ENCODE measurements at regions not wholly inside any gene's neighbourhood (a gene's known extent, or its start where the extent isn't known, plus 50 kb on each side); places are given as distances from the start of the nearest gene placed in this dataset.

DNA sequence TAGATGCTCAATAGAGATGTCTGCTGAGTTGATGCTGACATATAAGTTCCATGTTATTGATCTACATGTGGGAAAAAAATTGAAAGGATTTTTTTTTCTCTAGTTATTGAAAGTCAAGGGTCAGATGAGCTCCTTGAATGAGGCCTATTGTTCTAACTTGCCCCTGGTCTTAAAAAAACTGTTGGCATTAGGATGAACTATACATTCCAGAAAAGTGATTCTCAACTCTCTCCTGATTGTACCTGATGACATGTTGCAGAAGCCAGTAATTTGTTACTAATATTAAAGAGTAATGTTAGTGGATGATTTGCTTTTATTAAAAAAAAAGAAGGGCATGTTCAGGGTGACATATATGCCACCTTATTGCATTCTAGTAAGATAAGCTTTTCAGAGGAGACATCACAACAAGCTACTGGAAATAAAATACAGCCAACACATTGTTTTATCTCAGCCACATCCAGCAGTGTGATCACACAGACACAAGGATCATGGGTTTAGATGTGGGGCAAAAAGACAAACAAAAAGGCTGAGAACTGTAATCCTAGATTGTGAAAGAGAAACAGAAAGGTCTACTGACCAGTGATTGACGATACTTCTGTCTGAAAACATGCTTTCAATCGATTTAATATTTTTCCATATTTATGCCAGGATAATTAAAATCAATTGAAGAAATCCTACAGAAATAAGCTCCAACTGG, 1314.1 kb upstream of the C9orf72 start:
- ChIA-PET POLR2A (no interaction called here), CTCF (no interaction called here), RAD21 (ENCODE audit: low non-redundant PET in 1 of 2, low total read pairs in 2 of 2, uncharacterized antibody in 2 of 2, unreplicated experiment in 2 of 2) (no interaction called here)
- ATAC-seq, result no peak
- H2AFZ ChIP-seq (ENCODE audit: low read depth, low read length, poor library complexity, severe bottlenecking), result no peak overlapping the region
- no peak overlapping the region for H3K4me3 ChIP-seq (replicated peaks in 1 of 2; ENCODE audit: low read depth in 1 of 2, low read length in 2 of 2)
- H3K4me2 ChIP-seq (ENCODE audit: low read length), result no peak overlapping the region
- H4K20me1 ChIP-seq (ENCODE audit: insufficient read depth), result no peaks in the 10 kb centered on the region
- H3K79me2 ChIP-seq (ENCODE audit: insufficient read depth, low read length), result no peaks in the 10 kb centered on the region
- no TSS peak for BruUV-seq (replicated peaks)
- no peaks in the 10 kb centered on the region for H3K9me3 ChIP-seq (ENCODE audit: control insufficient read depth in 1 of 2, insufficient read depth in 1 of 2, low read depth in 1 of 2, low read length in 2 of 2)
- no peak for DNase-seq (ENCODE audit: low read depth, low spot score)
- H3K9me2 ChIP-seq (ENCODE audit: insufficient read depth), result no peaks in the 10 kb centered on the region
- no peak overlapping the region for H3K27ac ChIP-seq (ENCODE audit: low read depth, low read length)
- no peaks in the 10 kb centered on the region for H3K4me1 ChIP-seq (ENCODE audit: control insufficient read depth in 1 of 2, insufficient read depth in 2 of 2, low read length in 2 of 2)
- no peaks in the 10 kb centered on the region for H3K36me3 ChIP-seq (ENCODE audit: control insufficient read depth in 1 of 2, insufficient read depth in 2 of 2, low read length in 2 of 2)
- no peaks in the 10 kb centered on the region for H3K27me3 ChIP-seq (ENCODE audit: insufficient read depth, low read length)
- TF ChIP-seq EZH2phosphoT487 (IDR thresholded peaks at IDR 0.05; ENCODE audit: borderline replicate concordance) (no peak), POLR2A (IDR thresholded peaks at IDR 0.05; ENCODE audit: borderline replicate concordance, extremely low read depth, insufficient read depth, insufficient read length) (no peak), EGR1 (IDR thresholded peaks at IDR 0.05; ENCODE audit: low read depth) (no peak), ZFX (IDR thresholded peaks at IDR 0.05) (no peak), TCF7L2 (IDR thresholded peaks at IDR 0.05; ENCODE audit: borderline replicate concordance, extremely low read depth, insufficient read depth, insufficient read length) (no peak), RAD21 (IDR thresholded peaks at IDR 0.05; ENCODE audit: low read depth) (no peak), CEBPB (IDR thresholded peaks at IDR 0.05; ENCODE audit: low read depth) (no peak), YY1 (IDR thresholded peaks at IDR 0.05; ENCODE audit: extremely low read depth, insufficient replicate concordance, low read depth, low read length) (no peak)
- TF ChIP-seq, protein P1, sequence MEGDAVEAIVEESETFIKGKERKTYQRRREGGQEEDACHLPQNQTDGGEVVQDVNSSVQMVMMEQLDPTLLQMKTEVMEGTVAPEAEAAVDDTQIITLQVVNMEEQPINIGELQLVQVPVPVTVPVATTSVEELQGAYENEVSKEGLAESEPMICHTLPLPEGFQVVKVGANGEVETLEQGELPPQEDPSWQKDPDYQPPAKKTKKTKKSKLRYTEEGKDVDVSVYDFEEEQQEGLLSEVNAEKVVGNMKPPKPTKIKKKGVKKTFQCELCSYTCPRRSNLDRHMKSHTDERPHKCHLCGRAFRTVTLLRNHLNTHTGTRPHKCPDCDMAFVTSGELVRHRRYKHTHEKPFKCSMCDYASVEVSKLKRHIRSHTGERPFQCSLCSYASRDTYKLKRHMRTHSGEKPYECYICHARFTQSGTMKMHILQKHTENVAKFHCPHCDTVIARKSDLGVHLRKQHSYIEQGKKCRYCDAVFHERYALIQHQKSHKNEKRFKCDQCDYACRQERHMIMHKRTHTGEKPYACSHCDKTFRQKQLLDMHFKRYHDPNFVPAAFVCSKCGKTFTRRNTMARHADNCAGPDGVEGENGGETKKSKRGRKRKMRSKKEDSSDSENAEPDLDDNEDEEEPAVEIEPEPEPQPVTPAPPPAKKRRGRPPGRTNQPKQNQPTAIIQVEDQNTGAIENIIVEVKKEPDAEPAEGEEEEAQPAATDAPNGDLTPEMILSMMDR (IDR thresholded peaks at IDR 0.05 in 2 of 3, conservative IDR thresholded peaks at IDR 0.05 in 1 of 3; ENCODE audit: borderline replicate concordance in 1 of 3, insufficient read depth in 1 of 3, low read depth in 2 of 3, low read length in 2 of 3), result no peak
- TF ChIP-seq, protein P2, sequence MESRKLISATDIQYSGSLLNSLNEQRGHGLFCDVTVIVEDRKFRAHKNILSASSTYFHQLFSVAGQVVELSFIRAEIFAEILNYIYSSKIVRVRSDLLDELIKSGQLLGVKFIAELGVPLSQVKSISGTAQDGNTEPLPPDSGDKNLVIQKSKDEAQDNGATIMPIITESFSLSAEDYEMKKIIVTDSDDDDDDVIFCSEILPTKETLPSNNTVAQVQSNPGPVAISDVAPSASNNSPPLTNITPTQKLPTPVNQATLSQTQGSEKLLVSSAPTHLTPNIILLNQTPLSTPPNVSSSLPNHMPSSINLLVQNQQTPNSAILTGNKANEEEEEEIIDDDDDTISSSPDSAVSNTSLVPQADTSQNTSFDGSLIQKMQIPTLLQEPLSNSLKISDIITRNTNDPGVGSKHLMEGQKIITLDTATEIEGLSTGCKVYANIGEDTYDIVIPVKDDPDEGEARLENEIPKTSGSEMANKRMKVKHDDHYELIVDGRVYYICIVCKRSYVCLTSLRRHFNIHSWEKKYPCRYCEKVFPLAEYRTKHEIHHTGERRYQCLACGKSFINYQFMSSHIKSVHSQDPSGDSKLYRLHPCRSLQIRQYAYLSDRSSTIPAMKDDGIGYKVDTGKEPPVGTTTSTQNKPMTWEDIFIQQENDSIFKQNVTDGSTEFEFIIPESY (IDR thresholded peaks at IDR 0.05; ENCODE audit: extremely low read depth, insufficient replicate concordance, low read length), result no peak
- TF ChIP-seq, protein P3, sequence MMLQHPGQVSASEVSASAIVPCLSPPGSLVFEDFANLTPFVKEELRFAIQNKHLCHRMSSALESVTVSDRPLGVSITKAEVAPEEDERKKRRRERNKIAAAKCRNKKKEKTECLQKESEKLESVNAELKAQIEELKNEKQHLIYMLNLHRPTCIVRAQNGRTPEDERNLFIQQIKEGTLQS (IDR thresholded peaks at IDR 0.05), result no peak
- TF ChIP-seq, protein P4, sequence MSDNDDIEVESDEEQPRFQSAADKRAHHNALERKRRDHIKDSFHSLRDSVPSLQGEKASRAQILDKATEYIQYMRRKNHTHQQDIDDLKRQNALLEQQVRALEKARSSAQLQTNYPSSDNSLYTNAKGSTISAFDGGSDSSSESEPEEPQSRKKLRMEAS (IDR thresholded peaks at IDR 0.05), result no peak
- no peak overlapping the region for H3K9ac ChIP-seq (ENCODE audit: low read length)
- intact Hi-C loops (cut with micrococcal nuclease), result loop anchor here (10.0 kb wide), 1 partner anchor 807 kb away; no protein-coding TSS in a partner anchor
